Trophoblast cell (in vitro differentiated cells and primary cell): ENCODE measurements at regions not wholly inside any gene's neighbourhood (a gene's known extent, or its start where the extent isn't known, plus 50 kb on each side); places are given as distances from the start of the nearest gene placed in this dataset.

ENCODE experiments used
- DNase-seq, 2 donors: peaks; one replicate each; pipeline ENCODE4 v3.0.0-alpha.2; 2016
- H2AFZ ChIP-seq: 2 replicates; pipeline ENCODE4 v1.6.1; 2013; ENCODE audit warnings: low read length, moderate library complexity, mild to moderate bottlenecking; ENCODE audit not compliant: insufficient read depth, poor library complexity
- H2AK5ac ChIP-seq: 2 replicates; pipeline ENCODE4 v1.6.1; 2013; ENCODE audit warnings: mild to moderate bottlenecking, low read length
- H2BK120ac ChIP-seq: 2 replicates; pipeline ENCODE4 v1.6.1; 2013; ENCODE audit warnings: low read length, mild to moderate bottlenecking, moderate library complexity; ENCODE audit not compliant: insufficient read depth, poor library complexity
- H2BK12ac ChIP-seq: 2 replicates; pipeline ENCODE4 v1.6.1; 2013; ENCODE audit warnings: mild to moderate bottlenecking, low read length, moderate library complexity
- H2BK5ac ChIP-seq: 2 replicates; pipeline ENCODE4 v1.6.1; 2013; ENCODE audit warnings: low read length, low read depth, moderate library complexity, mild to moderate bottlenecking; ENCODE audit not compliant: poor library complexity
- H3K14ac ChIP-seq: 2 replicates; pipeline ENCODE4 v1.6.1; 2013; ENCODE audit warnings: mild to moderate bottlenecking, low read length
- H3K18ac ChIP-seq: 2 replicates; pipeline ENCODE4 v1.6.1; 2013; ENCODE audit warnings: mild to moderate bottlenecking, low read length
- H3K23ac ChIP-seq: 2 replicates; pipeline ENCODE4 v1.6.1; 2013; ENCODE audit warnings: low read length
- H3K27ac ChIP-seq: 2 replicates; pipeline ENCODE4 v1.5.1; 2013; ENCODE audit warnings: low read depth, mild to moderate bottlenecking, inconsistent platforms, low read length, moderate library complexity
- H3K27me3 ChIP-seq: 2 replicates; pipeline ENCODE4 v1.6.1; 2013; ENCODE audit warnings: inconsistent platforms, mild to moderate bottlenecking, low read length, moderate library complexity; ENCODE audit not compliant: insufficient read depth
- H3K36me3 ChIP-seq, 2 experiments: 1 replicate in 1 of 2; 2 replicates in 1 of 2; pipeline ENCODE4 v1.6.1; 2013; ENCODE audit warnings: low read length in 2 of 2, mild to moderate bottlenecking in 2 of 2, moderate library complexity in 1 of 2; ENCODE audit not compliant: insufficient read depth in 2 of 2, control insufficient read depth in 1 of 2
- H3K4ac ChIP-seq: 2 replicates; pipeline ENCODE4 v1.6.1; 2013; ENCODE audit warnings: low read depth, mild to moderate bottlenecking, low read length, moderate library complexity
- H3K4me1 ChIP-seq, 2 experiments: 1 replicate in 1 of 2; 2 replicates in 1 of 2; pipeline ENCODE4 v1.6.1; 2013; ENCODE audit warnings: low read length in 2 of 2, mild to moderate bottlenecking in 2 of 2, moderate library complexity in 1 of 2; ENCODE audit not compliant: insufficient read depth in 2 of 2, control insufficient read depth in 1 of 2
- H3K4me2 ChIP-seq: 2 replicates; pipeline ENCODE4 v1.6.1; 2013; ENCODE audit warnings: inconsistent platforms, mild to moderate bottlenecking, low read length, moderate library complexity
- H3K4me3 ChIP-seq: 2 replicates; pipeline ENCODE4 v1.5.1; 2013; ENCODE audit warnings: mild to moderate bottlenecking, low read depth, low read length, inconsistent platforms
- H3K79me1 ChIP-seq: one replicate; pipeline ENCODE4 v1.6.1; 2013; ENCODE audit warnings: low read length
- H3K79me2 ChIP-seq: 2 replicates; pipeline ENCODE4 v1.6.1; 2013; ENCODE audit warnings: low read length, mild to moderate bottlenecking; ENCODE audit not compliant: control insufficient read depth, insufficient read depth, poor library complexity
- H3K9ac ChIP-seq: 2 replicates; pipeline ENCODE4 v1.6.1; 2013; ENCODE audit warnings: mild to moderate bottlenecking, low read length
- H3K9me3 ChIP-seq: 2 replicates; pipeline ENCODE4 v1.6.1; 2013; ENCODE audit warnings: low read depth, mild to moderate bottlenecking, control low read depth, inconsistent platforms, low read length; ENCODE audit not compliant: insufficient read depth
- H4K12ac ChIP-seq: 2 replicates; pipeline ENCODE4 v1.6.1; 2013; ENCODE audit warnings: low read depth, mild to moderate bottlenecking, low read length, moderate library complexity
- H4K8ac ChIP-seq: 2 replicates; pipeline ENCODE4 v1.6.1; 2013; ENCODE audit warnings: low read depth, mild to moderate bottlenecking, low read length, moderate library complexity
- H4K91ac ChIP-seq: one replicate; pipeline ENCODE4 v1.6.1; 2013; ENCODE audit warnings: low read depth, mild to moderate bottlenecking, low read length, moderate library complexity
- WGBS: extraction: QIAGEN DNeasy Blood & Tissue Kit; methylation state at CpG from one replicate; pipeline ENCODE4 v1.1.7; 2013; ENCODE audit warnings: missing lambda C conversion rate; ENCODE audit not compliant: insufficient read length, insufficient coverage; ENCODE audit errors: extremely low coverage; 5-methylcytosine and 5-hydroxymethylcytosine counted together

DNA sequence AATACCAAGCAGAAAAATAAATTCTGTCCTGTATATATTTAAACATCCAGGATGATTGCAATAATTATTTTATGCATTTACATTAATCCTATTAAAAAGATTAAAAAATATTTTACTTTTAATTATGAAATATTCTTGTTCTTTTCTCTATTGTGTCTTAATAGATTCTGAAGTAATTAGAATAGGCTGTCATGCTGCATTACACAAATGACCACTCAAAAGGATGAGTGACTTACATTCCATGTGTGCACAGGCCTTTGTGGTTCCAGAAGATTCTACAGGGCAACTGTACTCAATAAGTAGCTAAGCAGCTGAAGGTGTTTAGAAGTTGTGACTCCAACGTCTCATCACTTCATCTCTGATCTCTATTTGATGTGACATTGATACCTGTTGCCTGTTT lies 745.9 kb upstream of the CCDC179 start:
- H3K79me1 ChIP-seq = no peaks in the 10 kb centered on the region
- no peak for DNase-seq
- no peak overlapping the region for H4K8ac ChIP-seq
- H3K18ac ChIP-seq = no peak overlapping the region
- H3K9ac ChIP-seq = no peak overlapping the region
- no peak overlapping the region for H3K23ac ChIP-seq
- H3K4me1 ChIP-seq = peaks cover 0 to 2% of the 10 kb centered on the region in 2 experiments
- H3K27ac ChIP-seq = no peak overlapping the region
- H2AK5ac ChIP-seq = no peak overlapping the region
- no peak overlapping the region for H4K12ac ChIP-seq
- H4K91ac ChIP-seq = no peak overlapping the region
- H3K27me3 ChIP-seq = no peaks in the 10 kb centered on the region
- no CpG with 5 or more reads among the region's 1 CpG for WGBS
- no peak overlapping the region for H2BK120ac ChIP-seq
- H3K14ac ChIP-seq = no peak overlapping the region
- H2AFZ ChIP-seq = no peak overlapping the region
- H3K4me2 ChIP-seq = no peak overlapping the region
- H2BK5ac ChIP-seq = no peak overlapping the region
- no peaks in the 10 kb centered on the region for H3K36me3 ChIP-seq
- no peak overlapping the region for H3K4ac ChIP-seq
- H3K9me3 ChIP-seq = no peaks in the 10 kb centered on the region
- H3K4me3 ChIP-seq = no peak overlapping the region
- no peaks in the 10 kb centered on the region for H3K79me2 ChIP-seq
- no peak overlapping the region for H2BK12ac ChIP-seq

DNA sequence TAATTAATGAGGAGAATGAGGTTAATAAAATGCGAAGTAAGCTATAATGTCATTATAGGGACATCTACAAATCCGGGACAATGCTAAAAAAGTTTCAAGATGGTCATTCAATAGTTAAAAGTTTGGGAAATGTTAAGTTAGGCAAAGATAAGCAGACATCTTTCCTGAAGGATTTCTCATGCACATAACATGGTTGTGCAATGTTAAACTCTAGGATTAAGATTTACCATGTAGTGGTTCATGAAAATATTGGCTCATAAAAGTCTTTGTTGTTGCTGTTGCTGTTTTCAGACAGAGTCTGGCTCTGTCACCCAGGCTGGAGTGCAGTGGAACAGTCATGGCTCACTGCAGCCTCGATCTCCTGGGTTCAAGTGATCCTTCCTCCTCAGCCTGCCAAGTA lies 751.5 kb upstream of the CCDC179 start:
- H3K79me2 ChIP-seq = no peaks in the 10 kb centered on the region
- no CpG with 5 or more reads among the region's 3 CpGs for WGBS

DNA sequence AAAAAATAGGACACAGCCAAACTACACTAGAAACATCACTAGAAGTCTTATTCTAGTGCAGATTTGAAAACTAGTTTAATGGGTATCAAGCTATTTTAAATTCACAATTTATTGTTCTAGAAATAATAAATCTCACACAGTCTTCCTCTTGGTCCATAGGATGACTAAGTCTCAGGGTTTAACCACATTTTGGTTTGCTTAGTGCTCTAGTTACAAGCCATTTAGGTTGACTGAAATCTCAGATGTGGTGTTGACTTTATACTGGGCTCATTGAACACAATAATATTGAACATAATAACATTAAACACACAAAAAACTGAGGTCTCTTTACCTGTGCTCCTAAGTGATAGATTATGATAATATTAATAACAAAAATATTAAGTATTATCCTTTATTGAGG lies 760.3 kb upstream of the CCDC179 start:
- no peak overlapping the region for H4K91ac ChIP-seq

More for the DNA sequence above, 751.5 kb upstream of the CCDC179 start:
- H3K79me1 ChIP-seq = no peaks in the 10 kb centered on the region
- peaks cover 0 to under 1% of the 10 kb centered on the region in 2 experiments for H3K4me1 ChIP-seq
- H2BK5ac ChIP-seq = no peak overlapping the region
- no peak overlapping the region for H3K18ac ChIP-seq
- H3K23ac ChIP-seq = no peak overlapping the region
- H3K4me3 ChIP-seq = no peak overlapping the region
- H3K14ac ChIP-seq = no peak overlapping the region
- H2AFZ ChIP-seq = no peak overlapping the region
- H4K8ac ChIP-seq = no peak overlapping the region
- no peak for DNase-seq
- no peaks in the 10 kb centered on the region for H3K27me3 ChIP-seq
- H3K4ac ChIP-seq = no peak overlapping the region
- no peaks in the 10 kb centered on the region for H3K36me3 ChIP-seq
- H2AK5ac ChIP-seq = no peak overlapping the region
- no peaks in the 10 kb centered on the region for H3K9me3 ChIP-seq
- H2BK12ac ChIP-seq = no peak overlapping the region
- H4K91ac ChIP-seq = no peak overlapping the region
- H4K12ac ChIP-seq = no peak overlapping the region
- H3K27ac ChIP-seq = no peak overlapping the region
- no peak overlapping the region for H3K4me2 ChIP-seq
- no peak overlapping the region for H3K9ac ChIP-seq
- no peak overlapping the region for H2BK120ac ChIP-seq

DNA sequence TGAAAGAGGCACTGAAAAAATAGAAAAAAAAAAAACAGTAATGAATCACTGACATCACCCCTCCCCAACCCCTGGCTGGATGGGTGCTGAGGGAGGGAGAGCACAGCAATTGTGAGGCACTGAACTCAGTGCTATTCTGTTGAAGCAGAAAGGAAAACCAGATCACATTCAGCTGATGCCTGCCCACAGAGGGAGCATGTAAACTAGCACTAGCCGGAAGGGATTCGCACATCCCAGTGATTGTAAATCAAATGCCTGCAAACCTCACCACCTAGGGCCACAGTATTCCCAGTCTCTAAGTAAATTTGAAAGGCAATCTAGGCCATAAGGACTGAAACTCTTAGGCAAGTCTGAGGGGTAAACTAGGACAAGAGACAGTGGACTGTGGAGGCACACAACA lies 772.0 kb upstream of the CCDC179 start:
- no peak overlapping the region for H3K14ac ChIP-seq
- no peaks in the 10 kb centered on the region for H3K4me1 ChIP-seq
- H3K27me3 ChIP-seq = no peaks in the 10 kb centered on the region
- no peaks in the 10 kb centered on the region for H3K9me3 ChIP-seq
- no peak overlapping the region for H3K9ac ChIP-seq
- H3K23ac ChIP-seq = no peak overlapping the region
- H3K4ac ChIP-seq = no peak overlapping the region
- no peak overlapping the region for H2AFZ ChIP-seq
- no peak overlapping the region for H3K4me3 ChIP-seq
- H2AK5ac ChIP-seq = no peak overlapping the region
- DNase-seq = no peak
- no peaks in the 10 kb centered on the region for H3K36me3 ChIP-seq
- no peak overlapping the region for H4K12ac ChIP-seq
- no peaks in the 10 kb centered on the region for H3K79me1 ChIP-seq
- H4K91ac ChIP-seq = no peak overlapping the region
- H2BK12ac ChIP-seq = no peak overlapping the region
- H3K27ac ChIP-seq = no peak overlapping the region
- H3K4me2 ChIP-seq = no peak overlapping the region
- no peak overlapping the region for H2BK5ac ChIP-seq
- no peak overlapping the region for H3K18ac ChIP-seq
- no peak overlapping the region for H4K8ac ChIP-seq
- H3K79me2 ChIP-seq = no peaks in the 10 kb centered on the region
- no CpG with 5 or more reads among the region's 2 CpGs for WGBS
- H2BK120ac ChIP-seq = no peak overlapping the region

More for the DNA sequence above, 760.3 kb upstream of the CCDC179 start:
- no peak overlapping the region for H3K18ac ChIP-seq
- H4K12ac ChIP-seq = no peak overlapping the region
- H2BK12ac ChIP-seq = no peak overlapping the region
- no peak overlapping the region for H3K23ac ChIP-seq
- no peaks in the 10 kb centered on the region for H3K4me1 ChIP-seq
- H3K9me3 ChIP-seq = no peaks in the 10 kb centered on the region
- no peak for DNase-seq
- no peak overlapping the region for H2BK120ac ChIP-seq
- no peak overlapping the region for H2AK5ac ChIP-seq
- H3K36me3 ChIP-seq = no peaks in the 10 kb centered on the region
- H3K14ac ChIP-seq = no peak overlapping the region
- H2AFZ ChIP-seq = no peak overlapping the region
- H3K27me3 ChIP-seq = no peaks in the 10 kb centered on the region
- no peak overlapping the region for H3K9ac ChIP-seq
- no peak overlapping the region for H3K4ac ChIP-seq
- H3K79me2 ChIP-seq = no peaks in the 10 kb centered on the region
- H3K27ac ChIP-seq = no peak overlapping the region
- no peak overlapping the region for H3K4me2 ChIP-seq
- no peak overlapping the region for H3K4me3 ChIP-seq
- no peak overlapping the region for H4K8ac ChIP-seq
- H2BK5ac ChIP-seq = no peak overlapping the region
- no peaks in the 10 kb centered on the region for H3K79me1 ChIP-seq
